ENCODE measurements at regions not wholly inside any gene's neighbourhood (a gene's known extent, or its start where the extent isn't known, plus 50 kb on each side); places are given as distances from the start of the nearest gene placed in this dataset.

GRCh38 chr13:86559901-86560300 lies 760.7 kb upstream of the SLITRK6 start:
- H3K4me3 ChIP-seq (ENCODE audit: control insufficient read depth, low read depth, low read length) = no peak overlapping the region
- TF ChIP-seq CTCF (IDR thresholded peaks at IDR 0.05; ENCODE audit: control insufficient read depth, insufficient read depth, low read depth, low read length, missing control alignments) = no peak
- no peak for DNase-seq (ENCODE audit: low read depth)

GRCh38 chr13:86562866-86563265 lies 763.6 kb upstream of the SLITRK6 start:
- H3K4me3 ChIP-seq (ENCODE audit: control insufficient read depth, low read depth, low read length) = no peak overlapping the region
- TF ChIP-seq CTCF (IDR thresholded peaks at IDR 0.05; ENCODE audit: control insufficient read depth, insufficient read depth, low read depth, low read length, missing control alignments) = no peak
- no peak for DNase-seq (ENCODE audit: low read depth)

- H3K4me3 ChIP-seq (ENCODE audit: control insufficient read depth, low read depth, low read length) = no peak overlapping the region
- no peak for DNase-seq (ENCODE audit: low read depth)
- TF ChIP-seq CTCF (IDR thresholded peaks at IDR 0.05; ENCODE audit: control insufficient read depth, insufficient read depth, low read depth, low read length, missing control alignments) = no peak
These were observed 764.1 kb upstream of the SLITRK6 start for GRCh38 chr13:86563308-86563707.

GRCh38 chr13:86567119-86567518 lies 767.9 kb upstream of the SLITRK6 start:
- DNase-seq (ENCODE audit: low read depth) = no peak
- no peak for TF ChIP-seq CTCF (IDR thresholded peaks at IDR 0.05; ENCODE audit: control insufficient read depth, insufficient read depth, low read depth, low read length, missing control alignments)

GRCh38 chr13:86569119-86569518 lies 769.9 kb upstream of the SLITRK6 start:
- no peak for DNase-seq (ENCODE audit: low read depth)
- H3K4me3 ChIP-seq (ENCODE audit: control insufficient read depth, low read depth, low read length) = no peak overlapping the region
- TF ChIP-seq CTCF (IDR thresholded peaks at IDR 0.05; ENCODE audit: control insufficient read depth, insufficient read depth, low read depth, low read length, missing control alignments) = no peak

More at GRCh38 chr13:86567119-86567518, 767.9 kb upstream of the SLITRK6 start:
- no peak overlapping the region for H3K4me3 ChIP-seq (ENCODE audit: control insufficient read depth, low read depth, low read length)

- no peak for TF ChIP-seq CTCF (IDR thresholded peaks at IDR 0.05; ENCODE audit: control insufficient read depth, insufficient read depth, low read depth, low read length, missing control alignments)
These were observed 770.8 kb upstream of the SLITRK6 start for GRCh38 chr13:86569974-86570373.

GRCh38 chr13:86572115-86572514 lies 772.9 kb upstream of the SLITRK6 start:
- no peak for TF ChIP-seq CTCF (IDR thresholded peaks at IDR 0.05; ENCODE audit: control insufficient read depth, insufficient read depth, low read depth, low read length, missing control alignments)
- H3K4me3 ChIP-seq (ENCODE audit: control insufficient read depth, low read depth, low read length) = no peak overlapping the region
- DNase-seq (ENCODE audit: low read depth) = no peak

More at GRCh38 chr13:86569974-86570373, 770.8 kb upstream of the SLITRK6 start:
- H3K4me3 ChIP-seq (ENCODE audit: control insufficient read depth, low read depth, low read length) = no peak overlapping the region
- DNase-seq (ENCODE audit: low read depth) = no peak

Data from AG09309 (cell line).